GM18909 (cell line): ENCODE measurements at regions not wholly inside any gene's neighbourhood (a gene's known extent, or its start where the extent isn't known, plus 50 kb on each side); places are given as distances from the start of the nearest gene placed in this dataset.

Source experiments
- ATAC-seq: cut with Tn5 transposase; IDR thresholded peaks from one replicate; pipeline ENCODE4 v1.9.1; 2021; ENCODE audit warnings: mild to moderate bottlenecking; ENCODE audit not compliant: unreplicated experiment, poor library complexity

GRCh38 chr2:15715596-15715995, 123.9 kb downstream of the DDX1 start:
- no peak for ATAC-seq

GRCh38 chr2:15718103-15718943, 126.7 kb downstream of the DDX1 start:
- no peak for ATAC-seq

GRCh38 chr2:15718944-15719323, 127.3 kb downstream of the DDX1 start:
- ATAC-seq: no peak

- no peak for ATAC-seq
Observed at GRCh38 chr2:15719566-15720313, 128.1 kb downstream of the DDX1 start.

- no peak for ATAC-seq
Observed at GRCh38 chr2:15720561-15721307, 129.1 kb downstream of the DDX1 start.

GRCh38 chr2:15721411-15722067, 129.9 kb downstream of the DDX1 start:
- ATAC-seq: no peak

GRCh38 chr2:15722980-15723379, 131.3 kb downstream of the DDX1 start:
- ATAC-seq: no peak

GRCh38 chr2:15724235-15724634, 132.6 kb downstream of the DDX1 start:
- no peak for ATAC-seq

- no peak for ATAC-seq
Observed at GRCh38 chr2:15725101-15725781, 133.6 kb downstream of the DDX1 start.

- ATAC-seq: no peak
Observed at GRCh38 chr2:15725782-15726112, 134.1 kb downstream of the DDX1 start.

- ATAC-seq: no peak
Observed at GRCh38 chr2:15726321-15727057, 134.8 kb downstream of the DDX1 start.

GRCh38 chr2:15727396-15728244, 136.0 kb downstream of the DDX1 start:
- no peak for ATAC-seq

GRCh38 chr2:15728245-15728938, 136.7 kb downstream of the DDX1 start:
- ATAC-seq: no peak

- no peak for ATAC-seq
Observed at GRCh38 chr2:15729001-15729400, 137.3 kb downstream of the DDX1 start.

- ATAC-seq: no peak
Observed at GRCh38 chr2:15729709-15730544, 138.3 kb downstream of the DDX1 start.

- ATAC-seq: peak; percentile 65
Observed at GRCh38 chr2:15730545-15731212, 139.0 kb downstream of the DDX1 start.
